BJ (cell line): ENCODE measurements at regions not wholly inside any gene's neighbourhood (a gene's known extent, or its start where the extent isn't known, plus 50 kb on each side); places are given as distances from the start of the nearest gene placed in this dataset.

Source experiments
- CTCF ChIA-PET: fragments of 350-600 bp; formaldehyde crosslinking; extraction: SDS; loops from one replicate; lab custom pipeline; 2021; ENCODE audit warnings: antibody characterized with exemption, inconsistent platforms; lab: Yijun Ruan, JAX
- POLR2A ChIA-PET: fragments of 300-600 bp; sonication (Branson Sonifier 250); formaldehyde crosslinking; extraction: SDS; loops from one replicate; lab custom pipeline; 2021; ENCODE audit warnings: antibody characterized with exemption; lab: Charles Lee
- DNase-seq: peaks from one replicate; pipeline ENCODE4 v3.0.0-alpha.2; 2011; ENCODE audit warnings: low read depth
- H3K27me3 ChIP-seq: 2 replicates; pipeline ENCODE4 v1.6.0; 2011; ENCODE audit warnings: low read length; ENCODE audit not compliant: control insufficient read depth, insufficient read depth
- H3K36me3 ChIP-seq: 2 replicates; pipeline ENCODE4 v1.5.1; 2011; ENCODE audit warnings: low read length; ENCODE audit not compliant: control insufficient read depth, insufficient read depth
- H3K4me3 ChIP-seq: 2 replicates; pipeline ENCODE4 v1.5.1; 2011; ENCODE audit warnings: low read depth, mild to moderate bottlenecking, control low read depth, low read length
- CTCF ChIP-seq: IDR thresholded peaks from 2 replicates; pipeline ENCODE4 v1.5.1; 2011; ENCODE audit warnings: low read depth, mild to moderate bottlenecking, control low read depth, inconsistent platforms, low read length, moderate library complexity; ENCODE audit not compliant: insufficient read depth

- no peak for TF ChIP-seq CTCF
- Histone ChIP-seq H3K27me3 (no peaks in the 10 kb centered on the region), H3K36me3 (no peaks in the 10 kb centered on the region), H3K4me3 (no peak overlapping the region)
- POLR2A ChIA-PET, result no interaction called here
- CTCF ChIA-PET, result interaction anchor here (1.1 kb wide), 1 partner anchor 9 kb away, joined by 3 read pairs; no protein-coding TSS in a partner anchor
- DNase-seq, result no peak
These were observed 235.4 kb downstream of the RPS24 start for GRCh38 chr10:78269060-78269459.

GRCh38 chr10:78272329-78272728 lies 238.7 kb downstream of the RPS24 start:
- ChIA-PET POLR2A (no interaction called here), CTCF (interaction anchor here (1.2 kb wide), 1 partner anchor 9 kb away, joined by 4 read pairs; no protein-coding TSS in a partner anchor)
- DNase-seq, result no peak
- no peaks in the 10 kb centered on the region for H3K27me3 ChIP-seq
- H3K4me3 ChIP-seq, result no peak overlapping the region
- TF ChIP-seq CTCF, result no peak
- H3K36me3 ChIP-seq, result no peaks in the 10 kb centered on the region

GRCh38 chr10:78274491-78274890 lies 240.8 kb downstream of the RPS24 start:
- ChIA-PET CTCF (interaction anchor here (1.2 kb wide), 1 partner anchor 227 kb away, joined by 3 read pairs; no protein-coding TSS in a partner anchor), POLR2A (no interaction called here)
- Histone ChIP-seq H3K36me3 (no peaks in the 10 kb centered on the region), H3K4me3 (no peak overlapping the region), H3K27me3 (no peaks in the 10 kb centered on the region)
- TF ChIP-seq CTCF, result no peak
- DNase-seq, result no peak

GRCh38 chr10:78276139-78276538 lies 242.5 kb downstream of the RPS24 start:
- ChIA-PET POLR2A (no interaction called here), CTCF (interaction anchor here (0.8 kb wide), 1 partner anchor 29 kb away, joined by 3 read pairs; no protein-coding TSS in a partner anchor)
- no peaks in the 10 kb centered on the region for H3K36me3 ChIP-seq
- no peaks in the 10 kb centered on the region for H3K27me3 ChIP-seq
- DNase-seq, result no peak
- H3K4me3 ChIP-seq, result no peak overlapping the region
- no peak for TF ChIP-seq CTCF

- POLR2A ChIA-PET, result no interaction called here
- no peak for DNase-seq
- H3K4me3 ChIP-seq, result no peak overlapping the region
- CTCF ChIA-PET, result interaction anchor here (1.4 kb wide), 1 partner anchor 14 kb away, joined by 3 read pairs; no protein-coding TSS in a partner anchor
- no peak for TF ChIP-seq CTCF
- no peaks in the 10 kb centered on the region for H3K27me3 ChIP-seq
- H3K36me3 ChIP-seq, result no peaks in the 10 kb centered on the region
These were observed 243.8 kb downstream of the RPS24 start for GRCh38 chr10:78277314-78278057.
